H1 (cell line): ENCODE measurements at regions not wholly inside any gene's neighbourhood (a gene's known extent, or its start where the extent isn't known, plus 50 kb on each side); places are given as distances from the start of the nearest gene placed in this dataset.

ENCODE experiments used
- CTCF ChIA-PET: fragments of 300-600 bp; sonication (Branson Sonifier 250); formaldehyde crosslinking; loops from one replicate; lab custom pipeline; 2021; ENCODE audit not compliant: partially characterized antibody; lab: Charles Lee
- POLR2A ChIA-PET: fragments of 300-600 bp; sonication (Branson Sonifier 250); formaldehyde crosslinking; loops from one replicate; lab custom pipeline; 2021; ENCODE audit warnings: inconsistent platforms; ENCODE audit not compliant: partially characterized antibody; lab: Charles Lee
- DNase-seq, 2 experiments: peaks; one replicate each; pipeline versions ENCODE4 v3.0.0 to v3.0.0-alpha.2; 2010 to 2022; ENCODE audit warnings: low spot score in 2 of 2, low read depth in 1 of 2, mixed read lengths in 1 of 2
- FAIRE-seq: peaks from 2 replicates; lab custom pipeline; 2011; peaks lifted over from hg19 to GRCh38; lab: Jason Lieb, UNC
- H2AFZ ChIP-seq: 2 replicates; pipeline ENCODE4 v1.8.1; 2012; ENCODE audit warnings: low read length, inconsistent platforms
- H2AK5ac ChIP-seq: 2 replicates; pipeline ENCODE4 v1.6.1; 2013; ENCODE audit warnings: low read depth, low read length
- H2BK120ac ChIP-seq: replicated peaks from 2 replicates; pipeline ENCODE3; 2013; ENCODE audit warnings: low read depth, low read length, inconsistent platforms
- H2BK12ac ChIP-seq: 2 replicates; pipeline ENCODE4 v1.6.1; 2013; ENCODE audit warnings: low read depth, low read length
- H2BK15ac ChIP-seq: 2 replicates; pipeline ENCODE4 v1.6.1; 2013; ENCODE audit warnings: low read length
- H2BK20ac ChIP-seq: 2 replicates; pipeline ENCODE4 v1.6.1; 2013; ENCODE audit warnings: low read length
- H2BK5ac ChIP-seq: 2 replicates; pipeline ENCODE4 v1.6.1; 2013; ENCODE audit warnings: low read depth, low read length
- H3K14ac ChIP-seq: 2 replicates; pipeline ENCODE4 v1.6.1; 2013; ENCODE audit warnings: inconsistent platforms; ENCODE audit not compliant: insufficient read length
- H3K18ac ChIP-seq: 2 replicates; pipeline ENCODE4 v1.6.1; 2013; ENCODE audit warnings: low read length; ENCODE audit errors: extremely low read depth
- H3K23ac ChIP-seq: 2 replicates; pipeline ENCODE4 v1.6.1; 2013; ENCODE audit warnings: inconsistent platforms; ENCODE audit not compliant: insufficient read length
- H3K23me2 ChIP-seq: 2 replicates; pipeline ENCODE4 v1.6.1; 2013; ENCODE audit warnings: low read depth, low read length
- H3K27ac ChIP-seq: 2 replicates; pipeline ENCODE4 v1.6.1; 2011; ENCODE audit warnings: low read depth, low read length, inconsistent platforms
- H3K27me3 ChIP-seq, 4 experiments: replicated peaks in 1 of 4; 1 replicate in 1 of 4; 2 replicates in 3 of 4; pipeline versions ENCODE4 v1.6.1 to v1.8.1; 2011 to 2013; ENCODE audit warnings: low read length in 3 of 4, mild to moderate bottlenecking in 3 of 4, inconsistent platforms in 2 of 4, mixed read lengths in 2 of 4, moderate library complexity in 1 of 4; ENCODE audit not compliant: control insufficient read depth in 3 of 4, insufficient read depth in 3 of 4; ENCODE audit errors: extremely low read depth in 1 of 4
- H3K36me3 ChIP-seq, 4 experiments: 2 replicates each; pipeline versions ENCODE4 v1.6.1 to v1.8.1; 2011 to 2013; ENCODE audit warnings: mild to moderate bottlenecking in 4 of 4, low read length in 3 of 4, moderate library complexity in 2 of 4, control low read depth in 1 of 4, inconsistent platforms in 1 of 4; ENCODE audit not compliant: insufficient read depth in 4 of 4, control insufficient read depth in 2 of 4
- H3K4ac ChIP-seq: replicated peaks from 2 replicates; pipeline ENCODE3; 2013; ENCODE audit warnings: low read length, low read depth, mixed read lengths, inconsistent platforms; ENCODE audit not compliant: insufficient read length
- H3K4me1 ChIP-seq, 4 experiments: replicated peaks in 1 of 4; 1 replicate in 1 of 4; 2 replicates in 3 of 4; pipeline versions ENCODE4 v1.6.1 to v1.8.1; 2011 to 2013; ENCODE audit warnings: low read length in 3 of 4, inconsistent platforms in 2 of 4, mixed read lengths in 1 of 4; ENCODE audit not compliant: insufficient read depth in 4 of 4, control insufficient read depth in 3 of 4
- H3K4me2 ChIP-seq, 2 experiments: 2 replicates each; pipeline versions ENCODE4 v1.6.1 to v1.8.1; 2011 to 2013; ENCODE audit warnings: low read depth in 2 of 2, low read length in 2 of 2, control low read depth in 1 of 2, inconsistent platforms in 1 of 2, mild to moderate bottlenecking in 1 of 2; ENCODE audit not compliant: insufficient read depth in 1 of 2
- H3K4me3 ChIP-seq, 4 experiments: fragments of 200-600, 300-600 bp in 1 of 4; sonication (generic), shearing (Covaris generic), sonication (Bioruptor Twin) in 1 of 4; 2 replicates each; pipeline versions ENCODE4 v1.5.1 to v1.8.1; 2011 to 2016; ENCODE audit warnings: low read length in 4 of 4, low read depth in 3 of 4, control low read depth in 2 of 4, inconsistent platforms in 2 of 4, mild to moderate bottlenecking in 2 of 4, mixed read lengths in 1 of 4, moderate library complexity in 1 of 4; ENCODE audit not compliant: insufficient read depth in 2 of 4; ENCODE audit errors: extremely low read depth in 1 of 4
- H3K56ac ChIP-seq: replicated peaks from 2 replicates; pipeline ENCODE3; 2013; ENCODE audit warnings: low read depth, mild to moderate bottlenecking, mixed read lengths, low read length, inconsistent platforms; ENCODE audit not compliant: insufficient read length
- H3K79me1 ChIP-seq: 2 replicates; pipeline ENCODE4 v1.6.1; 2013; ENCODE audit warnings: low read depth, low read length, control low read depth
- H3K79me2 ChIP-seq, 2 experiments: 2 replicates each; pipeline versions ENCODE4 v1.6.1 to v1.8.1; 2012 to 2013; ENCODE audit warnings: low read length in 2 of 2, mild to moderate bottlenecking in 2 of 2, inconsistent platforms in 1 of 2; ENCODE audit not compliant: insufficient read depth in 2 of 2, control insufficient read depth in 1 of 2
- H3K9ac ChIP-seq, 4 experiments: replicated peaks in 1 of 4; 1 replicate in 1 of 4; 2 replicates in 3 of 4; pipeline versions ENCODE4 v1.6.1 to v1.8.1; 2011 to 2013; ENCODE audit warnings: low read depth in 3 of 4, low read length in 3 of 4, control low read depth in 2 of 4, mild to moderate bottlenecking in 2 of 4, moderate library complexity in 2 of 4, inconsistent platforms in 1 of 4; ENCODE audit errors: extremely low read depth in 1 of 4
- H3K9me3 ChIP-seq, 2 experiments: 2 replicates each; pipeline versions ENCODE4 v1.6.1 to v1.8.1; 2012 to 2013; ENCODE audit warnings: mild to moderate bottlenecking in 2 of 2, moderate library complexity in 2 of 2, control low read depth in 1 of 2, inconsistent platforms in 1 of 2, low read depth in 1 of 2, low read length in 1 of 2, mixed read lengths in 1 of 2; ENCODE audit not compliant: insufficient read depth in 2 of 2
- H4K20me1 ChIP-seq, 2 experiments: replicated peaks in 1 of 2; 2 replicates each; pipeline versions ENCODE3 to v1.8.1; 2011 to 2013; ENCODE audit warnings: inconsistent platforms in 2 of 2, low read length in 2 of 2, mild to moderate bottlenecking in 1 of 2; ENCODE audit not compliant: insufficient read depth in 2 of 2, control insufficient read depth in 1 of 2
- H4K5ac ChIP-seq: 2 replicates; pipeline ENCODE4 v1.6.1; 2013; ENCODE audit warnings: low read length, low read depth, mixed read lengths, inconsistent platforms; ENCODE audit not compliant: insufficient read length
- H4K8ac ChIP-seq: 2 replicates; pipeline ENCODE4 v1.8.0; 2013; ENCODE audit warnings: mild to moderate bottlenecking, moderate library complexity, low read length, inconsistent platforms; ENCODE audit not compliant: insufficient read depth; ENCODE audit errors: extremely low read depth
- H4K91ac ChIP-seq: replicated peaks from 2 replicates; pipeline ENCODE3; 2013; ENCODE audit warnings: low read length, mixed read lengths, inconsistent platforms; ENCODE audit not compliant: insufficient read length
- CBX8 ChIP-seq: fragments of 300-800, 300-1000 bp; sonication (generic); IDR thresholded peaks from 2 replicates; pipeline ENCODE4 v1.7.1; 2016; ENCODE audit warnings: low read depth, low read length, borderline replicate concordance
- CTBP2 ChIP-seq: IDR thresholded peaks from 2 replicates; pipeline ENCODE4 v1.7.0; 2011; ENCODE audit warnings: borderline replicate concordance, mild to moderate bottlenecking, moderate library complexity, mixed read lengths, low read length; ENCODE audit not compliant: insufficient read depth, insufficient read length
- HDAC6 ChIP-seq: IDR thresholded peaks from one replicate; pipeline ENCODE4 v1.7.1; 2012; ENCODE audit warnings: low read depth, mild to moderate bottlenecking, inconsistent platforms, low read length, moderate library complexity
- SP2 ChIP-seq: IDR thresholded peaks from 2 replicates; pipeline ENCODE4 v1.6.1; 2012; ENCODE audit warnings: mild to moderate bottlenecking, low read length, inconsistent platforms
- WGBS, 2 experiments: shearing (Covaris generic) in 1 of 2; methylation state at CpG; one replicate each; pipeline versions ENCODE4 v1.1.6 to v1.1.7; 2013 to 2015; ENCODE audit warnings: low lambda C conversion rate in 2 of 2, mixed read lengths in 2 of 2, inconsistent platforms in 1 of 2, low coverage in 1 of 2, missing lambda C conversion rate in 1 of 2; ENCODE audit not compliant: insufficient replicate concordance in 2 of 2, insufficient coverage in 1 of 2, insufficient read length in 1 of 2; ENCODE audit errors: extremely low coverage in 1 of 2, missing lambda C conversion rate in 1 of 2; 5-methylcytosine and 5-hydroxymethylcytosine counted together
- TF ChIP-seq, protein P1 (sequence below): IDR thresholded peaks from 2 replicates; pipeline ENCODE4 v1.6.1; 2011; ENCODE audit warnings: low read depth, mild to moderate bottlenecking, low read length; ENCODE audit not compliant: insufficient read depth

DNA sequence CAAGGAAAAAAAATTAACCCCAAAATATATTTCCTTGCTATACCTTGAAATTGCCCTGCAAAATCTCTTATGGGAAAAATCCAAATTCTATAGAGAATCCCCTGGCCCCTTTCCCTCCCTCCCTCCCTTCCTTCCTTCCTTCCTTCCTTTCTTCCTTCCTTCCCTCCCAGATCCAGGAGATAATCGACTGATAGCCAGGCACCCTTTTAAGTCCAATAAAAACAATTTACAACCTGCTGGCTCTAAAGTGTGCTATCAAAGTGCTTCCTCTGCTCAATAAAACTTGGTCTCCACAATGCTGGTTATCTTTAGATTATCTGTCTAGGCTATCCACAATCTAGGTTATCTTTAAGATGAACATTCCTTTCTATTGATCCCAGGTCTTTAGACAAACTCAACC is 83.1 kb upstream of the TUBA3C start:
- Histone ChIP-seq H3K4ac (no peak overlapping the region), H2AK5ac (no peak overlapping the region), H3K23me2 (no peaks in the 10 kb centered on the region), H4K8ac (no peak overlapping the region), H4K20me1 (no peaks in the 10 kb centered on the region), H4K91ac (no peak overlapping the region), H2AFZ (no peak overlapping the region), H3K79me1 (no peaks in the 10 kb centered on the region), H3K4me3 (no peak overlapping the region), H3K4me2 (no peak overlapping the region), H3K14ac (no peak overlapping the region), H3K27me3 (no peaks in the 10 kb centered on the region), H3K23ac (no peak overlapping the region), H3K9me3 (peaks cover 47 to 57% of the 10 kb centered on the region in 2 experiments), H4K5ac (no peak overlapping the region), H2BK12ac (no peak overlapping the region), H2BK5ac (no peak overlapping the region), H3K56ac (no peak overlapping the region), H2BK15ac (no peak overlapping the region), H3K9ac (no peak overlapping the region), H3K4me1 (no peaks in the 10 kb centered on the region), H2BK20ac (no peak overlapping the region), H3K18ac (no peak overlapping the region), H3K27ac (no peak overlapping the region), H2BK120ac (no peak overlapping the region), H3K36me3 (no peaks in the 10 kb centered on the region), H3K79me2 (no peaks in the 10 kb centered on the region)
- ChIA-PET POLR2A (no interaction called here), CTCF (no interaction called here)
- WGBS, 2 experiments: 70% methylated on average over 1 of the region's 1 CpG; no CpG with 5 or more reads in 1 of the 2 experiments
- no peak for DNase-seq
- no peak for FAIRE-seq
- TF ChIP-seq SP2 (no peak), HDAC6 (no peak), CBX8 (no peak), CTBP2 (no peak)
- TF ChIP-seq, protein P1, sequence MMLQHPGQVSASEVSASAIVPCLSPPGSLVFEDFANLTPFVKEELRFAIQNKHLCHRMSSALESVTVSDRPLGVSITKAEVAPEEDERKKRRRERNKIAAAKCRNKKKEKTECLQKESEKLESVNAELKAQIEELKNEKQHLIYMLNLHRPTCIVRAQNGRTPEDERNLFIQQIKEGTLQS: no peak
